Mucosa of descending colon (tissue), 3 donors: ENCODE measurements at regions not wholly inside any gene's neighbourhood (a gene's known extent, or its start where the extent isn't known, plus 50 kb on each side); places are given as distances from the start of the nearest gene placed in this dataset.

Experiments used
- ATAC-seq: fragments of 200-7000 bp; cut with Tn5 transposase; one replicate; pipeline ENCODE4 v1.9.1; 2020; ENCODE audit warnings: mild to moderate bottlenecking, moderate library complexity
- DNase-seq, 3 donors: peaks; one replicate each; pipeline ENCODE4 v3.0.0-alpha.2; 2020
- H3K36me3 ChIP-seq: fragments of 200-600 bp; one replicate; pipeline ENCODE4 v1.8.0; 2021; ENCODE audit warnings: low read depth, mild to moderate bottlenecking
- H3K4me1 ChIP-seq: fragments of 200-600 bp; one replicate; pipeline ENCODE4 v1.8.0; 2021; ENCODE audit warnings: low read depth, mild to moderate bottlenecking
- H3K4me3 ChIP-seq: fragments of 200-600 bp; one replicate; pipeline ENCODE4 v1.8.0; 2021; ENCODE audit warnings: mild to moderate bottlenecking
- H3K9me3 ChIP-seq: fragments of 200-600 bp; one replicate; pipeline ENCODE4 v1.8.0; 2021; ENCODE audit warnings: mild to moderate bottlenecking
- intact Hi-C, 2 donors: fragments of 100-400 bp; cut with DNase I in 1 of 2; cut with micrococcal nuclease in 1 of 2; formaldehyde crosslinking; loops; one replicate each; pipeline versions ENCODE4 v1.11.0 to v1.11.1; 2022; cut with DNase I, micrococcal nuclease
- TF ChIP-seq, protein P1 (sequence below): fragments of 200-600 bp; IDR thresholded peaks from one replicate; pipeline ENCODE4 v1.8.0; 2022; ENCODE audit warnings: antibody characterized with exemption, mild to moderate bottlenecking
- donor health status: DM: no; HTN: no; CAD: no; lungs with moderate emphysema.
- donor health status: DM: no; HTN: no; CAD: no.
- donor health status: DM: no; HTN: yes; CAD: no.

DNA sequence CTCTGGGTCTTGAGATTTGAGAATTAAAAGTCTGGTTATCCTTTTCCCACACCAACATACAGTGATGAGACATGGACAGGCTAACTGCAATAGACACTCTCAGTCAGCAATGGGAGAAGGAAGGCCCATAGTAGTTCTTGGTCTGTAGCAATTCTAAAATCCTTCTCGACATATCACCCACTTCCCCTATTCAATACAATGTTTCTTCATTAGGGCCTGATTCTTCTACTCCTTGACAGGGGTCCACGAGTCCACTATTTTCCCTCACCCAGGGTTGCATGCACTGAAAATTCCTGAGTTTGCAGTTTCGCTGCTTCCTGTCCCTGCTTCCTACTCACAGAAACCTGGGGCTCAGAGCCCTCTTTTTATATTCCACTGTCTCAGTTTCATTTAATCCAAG, 402.8 kb downstream of the MAT2B start:
- Histone ChIP-seq H3K4me1 (no peaks in the 10 kb centered on the region), H3K9me3 (no peaks in the 10 kb centered on the region), H3K36me3 (no peaks in the 10 kb centered on the region), H3K4me3 (no peak overlapping the region)
- ATAC-seq, result peak; percentile 29
- no peak for DNase-seq
- intact Hi-C loops, result no loop called here
- TF ChIP-seq, protein P1, sequence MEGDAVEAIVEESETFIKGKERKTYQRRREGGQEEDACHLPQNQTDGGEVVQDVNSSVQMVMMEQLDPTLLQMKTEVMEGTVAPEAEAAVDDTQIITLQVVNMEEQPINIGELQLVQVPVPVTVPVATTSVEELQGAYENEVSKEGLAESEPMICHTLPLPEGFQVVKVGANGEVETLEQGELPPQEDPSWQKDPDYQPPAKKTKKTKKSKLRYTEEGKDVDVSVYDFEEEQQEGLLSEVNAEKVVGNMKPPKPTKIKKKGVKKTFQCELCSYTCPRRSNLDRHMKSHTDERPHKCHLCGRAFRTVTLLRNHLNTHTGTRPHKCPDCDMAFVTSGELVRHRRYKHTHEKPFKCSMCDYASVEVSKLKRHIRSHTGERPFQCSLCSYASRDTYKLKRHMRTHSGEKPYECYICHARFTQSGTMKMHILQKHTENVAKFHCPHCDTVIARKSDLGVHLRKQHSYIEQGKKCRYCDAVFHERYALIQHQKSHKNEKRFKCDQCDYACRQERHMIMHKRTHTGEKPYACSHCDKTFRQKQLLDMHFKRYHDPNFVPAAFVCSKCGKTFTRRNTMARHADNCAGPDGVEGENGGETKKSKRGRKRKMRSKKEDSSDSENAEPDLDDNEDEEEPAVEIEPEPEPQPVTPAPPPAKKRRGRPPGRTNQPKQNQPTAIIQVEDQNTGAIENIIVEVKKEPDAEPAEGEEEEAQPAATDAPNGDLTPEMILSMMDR, result no peak

DNA sequence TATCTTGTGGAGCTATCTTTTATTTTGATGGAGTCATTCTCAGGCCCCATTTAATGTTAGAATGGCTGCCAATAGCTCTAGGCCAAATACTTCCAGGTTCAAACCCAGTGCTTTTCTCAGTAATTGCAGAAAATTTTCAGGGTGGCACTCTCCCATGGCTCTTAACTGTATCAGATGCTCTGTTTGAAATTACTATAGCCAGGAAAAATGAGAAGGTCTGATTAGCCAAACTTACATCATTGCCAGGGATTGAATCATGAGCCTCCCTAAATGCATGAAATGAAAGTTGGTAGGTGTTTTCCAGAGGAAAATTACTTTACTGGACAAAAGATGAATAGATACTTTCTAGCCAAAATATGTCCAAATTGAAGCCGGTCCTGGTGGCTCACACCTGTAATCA, 404.8 kb downstream of the MAT2B start:
- no peaks in the 10 kb centered on the region for H3K36me3 ChIP-seq
- no peak for DNase-seq
- H3K4me1 ChIP-seq, result peaks cover 3% of the 10 kb centered on the region
- intact Hi-C loops, result no loop called here
- no peak overlapping the region for H3K4me3 ChIP-seq
- ATAC-seq, result no peak
- H3K9me3 ChIP-seq, result no peaks in the 10 kb centered on the region
- TF ChIP-seq, protein P1, result no peak

DNA sequence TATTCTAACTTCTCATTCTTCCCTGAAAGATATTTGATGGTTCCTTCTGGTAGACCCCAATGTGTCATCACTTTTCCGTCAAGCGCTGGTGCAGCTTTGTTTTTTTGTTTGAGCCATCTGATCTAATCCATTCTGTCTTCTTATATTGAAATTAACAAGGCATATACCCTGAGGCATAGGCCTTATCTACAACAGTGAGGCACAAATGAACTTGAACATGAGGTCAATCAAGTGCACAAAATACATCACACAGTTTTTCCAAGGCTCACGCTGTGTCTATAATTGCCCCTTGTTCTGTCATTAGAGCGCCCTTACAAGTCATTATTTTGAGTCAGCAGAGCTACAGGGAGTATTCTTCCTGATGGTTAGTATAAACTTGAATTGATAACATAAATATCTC, 406.6 kb downstream of the MAT2B start:
- TF ChIP-seq, protein P1, result no peak
- ATAC-seq (no peak), DNase-seq (no peak)
- Histone ChIP-seq H3K4me3 (no peak overlapping the region), H3K36me3 (no peaks in the 10 kb centered on the region), H3K4me1 (peaks cover 13% of the 10 kb centered on the region), H3K9me3 (no peaks in the 10 kb centered on the region)
- intact Hi-C loops, result no loop called here

DNA sequence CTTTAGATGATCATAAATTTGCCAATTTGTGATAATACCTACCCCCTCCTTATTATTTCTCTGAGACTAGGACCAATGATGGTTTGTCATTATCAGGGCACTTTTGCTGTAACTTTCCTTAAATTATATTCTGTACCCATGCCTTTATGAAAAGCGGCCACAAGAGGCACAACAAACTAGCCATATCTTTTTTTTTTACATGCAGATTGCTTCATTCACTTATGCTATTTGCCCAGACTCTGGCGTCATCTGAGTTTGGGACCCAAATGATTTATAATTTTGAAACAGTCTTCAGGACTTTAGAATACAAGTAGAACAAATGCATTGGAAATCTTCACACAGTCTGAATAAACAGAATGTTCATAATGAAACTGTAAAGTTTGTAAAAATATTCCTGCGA, 408.1 kb downstream of the MAT2B start:
- no peak for DNase-seq
- TF ChIP-seq, protein P1, result no peak
- Histone ChIP-seq H3K4me3 (no peak overlapping the region), H3K4me1 (peaks cover 13% of the 10 kb centered on the region), H3K9me3 (no peaks in the 10 kb centered on the region), H3K36me3 (no peaks in the 10 kb centered on the region)
- ATAC-seq, result no peak
- intact Hi-C loops, result no loop called here

DNA sequence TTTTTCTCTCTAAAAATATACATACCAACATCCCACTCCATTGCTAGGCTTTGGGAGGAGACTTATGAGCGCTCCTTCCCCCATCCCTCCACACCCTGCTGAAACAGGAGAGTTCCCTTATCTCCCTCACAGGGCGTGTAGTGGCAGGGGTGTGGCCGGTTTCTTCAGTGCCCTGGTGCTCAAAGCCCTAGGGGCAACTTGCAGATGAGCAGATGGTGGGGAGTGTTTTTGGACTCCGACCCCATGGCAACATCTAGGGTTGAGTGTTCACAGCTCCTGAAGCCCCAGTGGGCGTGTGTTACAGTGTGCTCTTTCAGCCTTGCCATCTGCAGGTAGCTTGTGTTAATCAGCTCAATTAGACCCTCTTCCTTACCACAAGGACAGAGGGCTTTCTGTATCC, 409.5 kb downstream of the MAT2B start:
- ATAC-seq (peak; percentile 91), DNase-seq (peak; percentile 65 to 85 (median 70))
- no peak overlapping the region for H3K4me3 ChIP-seq
- H3K36me3 ChIP-seq, result no peaks in the 10 kb centered on the region
- intact Hi-C loops, result no loop called here
- TF ChIP-seq, protein P1, result no peak
- peaks cover under 1% of the 10 kb centered on the region for H3K9me3 ChIP-seq
- H3K4me1 ChIP-seq, result peaks cover 13% of the 10 kb centered on the region

DNA sequence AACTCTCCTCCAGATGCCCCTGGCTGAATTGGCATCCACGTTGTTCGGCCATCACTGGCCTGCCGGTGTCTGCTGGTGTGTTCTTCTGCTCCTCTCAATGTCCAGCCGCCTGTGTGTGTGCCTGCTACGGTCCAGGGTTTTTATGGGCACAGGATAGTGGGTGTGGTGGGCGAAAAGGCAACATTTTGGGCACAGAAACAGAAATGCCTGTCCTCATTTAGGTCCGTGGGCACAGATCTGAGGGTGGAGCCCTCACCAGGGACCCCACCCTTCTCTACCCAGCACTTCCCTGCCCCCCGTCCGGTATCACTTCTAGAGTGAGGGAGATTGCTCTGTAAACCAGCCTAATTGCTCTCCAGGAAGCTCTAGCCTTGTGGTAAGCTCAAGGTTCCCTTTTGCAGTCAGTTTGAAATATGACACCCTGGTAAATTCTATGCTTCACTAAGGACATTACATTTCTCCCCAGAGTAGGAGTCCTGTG, 410.1 kb downstream of the MAT2B start:
- Histone ChIP-seq H3K36me3 (no peaks in the 10 kb centered on the region), H3K4me1 (peaks cover 13% of the 10 kb centered on the region), H3K9me3 (peaks cover 5% of the 10 kb centered on the region), H3K4me3 (no peak overlapping the region)
- TF ChIP-seq, protein P1, result no peak
- intact Hi-C loops, result no loop called here
- DNase-seq (peak; percentile 63 to 79 (median 67)), ATAC-seq (peak; percentile 90)
